GM18507 (cell line): ENCODE measurements at regions not wholly inside any gene's neighbourhood (a gene's known extent, or its start where the extent isn't known, plus 50 kb on each side); places are given as distances from the start of the nearest gene placed in this dataset.
"Not testable (repeated sequence)": the region's sequence is repeated elsewhere in the genome, so short reads cannot be mapped to it uniquely, and the experiment has no call there.

Experiments
- DNase-seq: peaks from one replicate; pipeline ENCODE4 v3.0.0; 2011; ENCODE audit warnings: low read depth; ENCODE audit not compliant: insufficient read length; ENCODE audit errors: extremely low spot score
- FAIRE-seq: peaks from 2 replicates; lab custom pipeline; 2011; peaks lifted over from hg19 to GRCh38; lab: Jason Lieb, UNC

- DNase-seq, result no peak
- FAIRE-seq, result no peak
Observed at GRCh38 chr7:82507976-82508677, 64.5 kb upstream of the CACNA2D1 start.

DNA sequence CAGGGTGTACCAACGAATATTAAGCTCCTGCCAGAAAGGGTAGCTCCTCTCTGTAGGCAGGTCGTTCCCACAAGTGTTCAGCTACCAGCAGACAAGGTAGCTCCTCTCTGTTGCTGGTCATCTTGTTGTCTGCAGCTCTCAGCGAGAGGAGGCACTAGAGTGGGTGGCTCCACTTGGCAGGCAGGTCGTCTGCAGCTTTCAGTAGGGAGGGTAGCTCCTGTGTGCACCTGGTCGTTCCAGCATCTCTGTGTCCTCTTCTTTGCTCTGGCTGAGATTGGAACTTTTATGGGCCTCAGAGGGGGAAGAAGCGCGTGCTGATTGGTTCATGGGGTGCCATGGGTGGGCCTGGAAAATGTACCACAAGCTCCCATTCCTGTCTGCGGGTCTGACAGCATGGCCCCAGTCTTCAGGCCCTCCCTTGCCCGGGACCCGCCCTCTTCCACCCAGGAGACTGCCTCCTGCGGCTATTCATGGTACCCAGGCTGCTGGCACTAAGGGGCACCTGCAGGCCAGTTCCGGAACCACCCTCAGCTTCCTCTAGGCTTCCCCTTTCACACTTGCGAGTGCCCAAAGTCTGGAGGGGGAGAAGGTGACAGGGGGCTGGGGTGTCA is 63.9 kb upstream of the CACNA2D1 start:
- DNase-seq (no peak), FAIRE-seq (no peak)

DNA sequence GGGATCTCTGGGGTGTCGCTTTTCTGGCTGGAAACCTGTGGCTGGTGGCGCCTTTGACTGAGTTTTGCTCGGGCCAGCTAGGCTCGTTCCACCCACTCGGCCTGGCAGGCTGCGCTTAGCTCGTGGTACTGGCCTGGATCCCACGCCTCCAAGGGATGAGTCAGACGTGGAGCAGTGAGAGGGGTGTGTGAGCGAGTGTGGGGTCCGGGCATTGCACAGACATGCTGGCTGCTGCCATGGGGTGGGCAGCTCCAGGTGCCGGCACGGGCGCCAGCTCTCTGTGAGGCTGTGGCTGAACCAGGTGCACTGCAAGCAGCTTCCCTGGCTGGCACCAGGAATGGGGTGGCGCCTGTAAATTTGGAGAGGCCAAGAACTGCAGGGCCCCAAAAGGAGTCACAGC is 63.1 kb upstream of the CACNA2D1 start:
- DNase-seq (no peak), FAIRE-seq (no peak)

GRCh38 chr7:82506208-82506607 is 62.6 kb upstream of the CACNA2D1 start:
- DNase-seq, result no peak
- no peak for FAIRE-seq

DNA sequence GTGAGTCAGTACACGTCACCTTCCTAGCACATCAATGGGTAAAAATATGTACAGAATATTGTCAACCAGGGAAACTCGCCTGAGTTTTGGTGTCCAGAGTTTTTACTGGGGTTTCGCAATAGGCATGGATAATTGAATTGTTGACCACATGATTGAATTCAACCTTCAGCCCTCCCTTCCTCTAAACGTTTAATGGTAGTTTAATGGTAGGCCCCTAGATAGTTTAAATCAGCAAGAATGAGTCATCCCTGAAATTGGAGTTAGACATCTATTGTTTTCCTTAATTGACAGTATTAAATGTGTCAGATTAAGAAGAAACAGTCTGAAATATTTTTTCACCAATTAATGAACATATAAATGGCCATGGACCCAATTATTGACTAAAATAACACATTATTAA is 57.8 kb upstream of the CACNA2D1 start:
- no peak for DNase-seq

GRCh38 chr7:82499546-82499945 is 56.0 kb upstream of the CACNA2D1 start:
- not testable (repeated sequence) for FAIRE-seq, DNase-seq

More for the DNA sequence above, 57.8 kb upstream of the CACNA2D1 start:
- FAIRE-seq, result no peak

- DNase-seq (no peak), FAIRE-seq (no peak)
Observed at GRCh38 chr7:82494420-82494819, 50.8 kb upstream of the CACNA2D1 start.
